B cell (primary cell): ENCODE measurements at regions not wholly inside any gene's neighbourhood (a gene's known extent, or its start where the extent isn't known, plus 50 kb on each side); places are given as distances from the start of the nearest gene placed in this dataset.

Source experiments
- ATAC-seq: fragments of 200-7000 bp; cut with Tn5 transposase; one replicate; pipeline ENCODE4 v1.10.0; 2021; ENCODE audit warnings: low read depth, mild to moderate bottlenecking, moderate number of reproducible peaks, moderate library complexity
- CTCF ChIA-PET: fragments of 350-600 bp; sonication (Branson Sonifier 250); formaldehyde crosslinking; loops from one replicate; lab custom pipeline; 2021; ENCODE audit warnings: antibody characterized with exemption, inconsistent platforms; lab: Charles Lee
- POLR2A ChIA-PET: fragments of 350-600 bp; sonication (Branson Sonifier 250); formaldehyde crosslinking; loops from one replicate; lab custom pipeline; 2021; ENCODE audit warnings: antibody characterized with exemption; lab: Charles Lee
- DNase-seq: peaks from one replicate; pipeline ENCODE4 v3.0.0; 2013
- H2AFZ ChIP-seq: 2 replicates; pipeline ENCODE4 v1.6.1; 2012; ENCODE audit warnings: mild to moderate bottlenecking, low read depth, low read length; ENCODE audit not compliant: insufficient read depth, poor library complexity, severe bottlenecking
- H3K27ac ChIP-seq, 2 donors: 1 replicate in 1 of 2; 2 replicates in 1 of 2; pipeline ENCODE4 v1.5.1; 2012 to 2013; ENCODE audit warnings: low read length in 2 of 2, mild to moderate bottlenecking in 2 of 2, moderate library complexity in 1 of 2
- H3K27me3 ChIP-seq, 4 experiments: fragments of 200-600 bp in 1 of 4; sonication (generic) in 1 of 4; replicated peaks in 1 of 4; 1 replicate in 2 of 4; 2 replicates in 2 of 4; pipeline versions ENCODE4 v1.6.1 to v1.7.0; 2013 to 2016; ENCODE audit warnings: low read length in 3 of 4, mild to moderate bottlenecking in 2 of 4, mixed read lengths in 1 of 4, moderate library complexity in 1 of 4; ENCODE audit not compliant: insufficient read depth in 4 of 4, control insufficient read depth in 3 of 4; ENCODE audit errors: control extremely low read depth in 1 of 4
- H3K36me3 ChIP-seq, 2 experiments: replicated peaks in 1 of 2; 1 replicate in 1 of 2; 2 replicates in 1 of 2; pipeline versions ENCODE4 v1.6.1 to v1.7.1; 2013; ENCODE audit warnings: low read length in 1 of 2; ENCODE audit not compliant: insufficient read depth in 2 of 2, control insufficient read depth in 1 of 2; ENCODE audit errors: control extremely low read depth in 1 of 2, extremely low read depth in 1 of 2
- H3K4me1 ChIP-seq, 2 donors: fragments of 200-600 bp in 1 of 2; sonication (generic) in 1 of 2; 1 replicate in 1 of 2; 2 replicates in 1 of 2; pipeline versions ENCODE4 v1.5.1 to v1.6.1; 2013 to 2017; ENCODE audit warnings: low read length in 2 of 2; ENCODE audit not compliant: control insufficient read depth in 2 of 2, insufficient read depth in 2 of 2
- H3K4me2 ChIP-seq: replicated peaks from 2 replicates; pipeline ENCODE3; 2012; ENCODE audit warnings: mild to moderate bottlenecking, low read depth, low read length; ENCODE audit not compliant: poor library complexity, severe bottlenecking
- H3K4me3 ChIP-seq, 5 experiments: fragments of 200-600 bp in 1 of 5; sonication (generic) in 1 of 5; 1 replicate in 3 of 5; 2 replicates in 2 of 5; pipeline versions ENCODE4 v1.5.1 to v1.7.0; 2011 to 2016; ENCODE audit warnings: low read length in 4 of 5, mild to moderate bottlenecking in 4 of 5, low read depth in 2 of 5, control low read depth in 1 of 5, moderate library complexity in 1 of 5; ENCODE audit not compliant: insufficient read depth in 1 of 5; ENCODE audit errors: control extremely low read depth in 1 of 5, extremely low read depth in 1 of 5
- H3K79me2 ChIP-seq: fragments of 200-600 bp; sonication (generic); one replicate; pipeline ENCODE4 v1.6.0; 2016; ENCODE audit warnings: low read length; ENCODE audit not compliant: control insufficient read depth, insufficient read depth
- H3K9ac ChIP-seq: fragments of 200-600 bp; sonication (generic); 2 replicates; pipeline ENCODE4 v1.6.1; 2017; ENCODE audit warnings: mild to moderate bottlenecking, low read length, moderate library complexity
- H3K9me3 ChIP-seq, 3 donors: one replicate each; pipeline versions ENCODE4 v1.6.1 to v1.7.1; 2013; ENCODE audit warnings: low read length in 2 of 3; ENCODE audit not compliant: control insufficient read depth in 2 of 3, insufficient read depth in 1 of 3; ENCODE audit errors: control extremely low read depth in 1 of 3
- H4K20me1 ChIP-seq: 2 replicates; pipeline ENCODE4 v1.6.0; 2012; ENCODE audit warnings: mild to moderate bottlenecking, low read length; ENCODE audit not compliant: insufficient read depth, control insufficient read depth, poor library complexity, severe bottlenecking
- H3K27ac Mint-ChIP-seq: one replicate; pipeline ENCODE4 v1.8.0; 2021; ENCODE audit warnings: mixed read lengths
- H3K27me3 Mint-ChIP-seq: one replicate; pipeline ENCODE4 v1.8.0; 2021; ENCODE audit warnings: mixed read lengths
- H3K4me1 Mint-ChIP-seq: one replicate; pipeline ENCODE4 v1.8.0; 2021; ENCODE audit warnings: mixed read lengths
- H3K4me3 Mint-ChIP-seq: one replicate; pipeline ENCODE4 v1.8.0; 2021; ENCODE audit warnings: mixed read lengths
- H3K9me3 Mint-ChIP-seq: one replicate; pipeline ENCODE4 v1.8.0; 2022; ENCODE audit warnings: mixed read lengths; ENCODE audit not compliant: insufficient read depth
- CTCF ChIP-seq: fragments of 200-600 bp; IDR thresholded peaks from one replicate; pipeline ENCODE4 v1.8.0; 2022; ENCODE audit warnings: antibody characterized with exemption, mild to moderate bottlenecking
- EZH2 ChIP-seq: IDR thresholded peaks from 2 replicates; pipeline ENCODE4 v1.6.1; 2012; ENCODE audit warnings: borderline replicate concordance, low read depth, mild to moderate bottlenecking, moderate library complexity, low read length; ENCODE audit not compliant: insufficient read depth, poor library complexity, severe bottlenecking
- WGBS: methylation state at CpG from one replicate; pipeline ENCODE4 v1.1.5; 2013; ENCODE audit warnings: missing lambda C conversion rate; ENCODE audit not compliant: insufficient coverage; 5-methylcytosine and 5-hydroxymethylcytosine counted together
- intact Hi-C: fragments of 100-400 bp; cut with micrococcal nuclease; formaldehyde crosslinking; loops from one replicate; pipeline ENCODE4 v1.10.0; 2022

- H3K27ac Mint-ChIP-seq, result no peak overlapping the region
- ATAC-seq, result no peak
- TF ChIP-seq EZH2, result no peak
- no peak for TF ChIP-seq CTCF
These were observed 91.4 kb upstream of the AFDN start for GRCh38 chr6:167735084-167735950.

GRCh38 chr6:167735951-167736288, 90.8 kb upstream of the AFDN start:
- peaks cover 0 to 5% (median 0%) of the 10 kb centered on the region in 4 experiments for H3K27me3 ChIP-seq
- H2AFZ ChIP-seq, result no peak overlapping the region
- H4K20me1 ChIP-seq, result no peaks in the 10 kb centered on the region
- no peak overlapping the region for H3K4me3 ChIP-seq
- H3K9me3 ChIP-seq, result no peaks in the 10 kb centered on the region
- Mint-ChIP-seq H3K4me3 (no peak overlapping the region), H3K4me1 (peaks cover 4% of the 10 kb centered on the region), H3K9me3 (no peaks in the 10 kb centered on the region), H3K27ac (no peak overlapping the region), H3K27me3 (peaks cover 30% of the 10 kb centered on the region)
- ChIA-PET POLR2A (no interaction called here), CTCF (no interaction called here)
- no peak overlapping the region for H3K27ac ChIP-seq
- peaks cover 0 to 7% of the 10 kb centered on the region in 2 donors for H3K4me1 ChIP-seq
- H3K36me3 ChIP-seq, result no peaks in the 10 kb centered on the region
- no peaks in the 10 kb centered on the region for H3K79me2 ChIP-seq
- no peak for ATAC-seq
- TF ChIP-seq CTCF (no peak), EZH2 (no peak)
- H3K9ac ChIP-seq, result no peak overlapping the region
- intact Hi-C loops, result no loop called here
- WGBS, result 83% methylated on average over 4 of the region's 6 CpGs
- H3K4me2 ChIP-seq, result no peak overlapping the region
- no peak for DNase-seq

More at GRCh38 chr6:167735084-167735950, 91.4 kb upstream of the AFDN start:
- H4K20me1 ChIP-seq, result no peaks in the 10 kb centered on the region
- peaks cover 0 to 5% (median 0%) of the 10 kb centered on the region in 4 experiments for H3K27me3 ChIP-seq
- ChIA-PET POLR2A (no interaction called here), CTCF (no interaction called here)
- no peak overlapping the region for H3K4me2 ChIP-seq
- H3K27me3 Mint-ChIP-seq, result peaks cover 30% of the 10 kb centered on the region
- intact Hi-C loops, result no loop called here
- H3K9me3 ChIP-seq, result no peaks in the 10 kb centered on the region
- H3K36me3 ChIP-seq, result no peaks in the 10 kb centered on the region
- peaks cover 3% of the 10 kb centered on the region for H3K9me3 Mint-ChIP-seq
- no peaks in the 10 kb centered on the region for H3K79me2 ChIP-seq
- H3K9ac ChIP-seq, result no peak overlapping the region
- peaks cover 0 to 7% of the 10 kb centered on the region in 2 donors for H3K4me1 ChIP-seq
- H2AFZ ChIP-seq, result no peak overlapping the region
- DNase-seq, result no peak
- no peak overlapping the region for H3K27ac ChIP-seq
- H3K4me3 Mint-ChIP-seq, result no peak overlapping the region
- no peak overlapping the region for H3K4me3 ChIP-seq
- H3K4me1 Mint-ChIP-seq, result peaks cover 4% of the 10 kb centered on the region
- 85% methylated on average over 25 of the region's 30 CpGs for WGBS
